GM12864 (cell line): ENCODE measurements at regions not wholly inside any gene's neighbourhood (a gene's known extent, or its start where the extent isn't known, plus 50 kb on each side); places are given as distances from the start of the nearest gene placed in this dataset.

Experiments
- DNase-seq: peaks from one replicate; pipeline ENCODE4 v3.0.0-alpha.2; 2011; ENCODE audit warnings: low read depth
- H3K4me3 ChIP-seq: 2 replicates; pipeline ENCODE4 v1.5.1; 2011; ENCODE audit warnings: mild to moderate bottlenecking, low read depth, low read length, control low read depth
- CTCF ChIP-seq: IDR thresholded peaks from 2 replicates; pipeline ENCODE4 v1.5.1; 2011; ENCODE audit warnings: low read depth, mild to moderate bottlenecking, moderate library complexity, low read length, control low read depth, inconsistent platforms; ENCODE audit errors: missing control alignments

- H3K4me3 ChIP-seq, result no peak overlapping the region
- no peak for DNase-seq
- TF ChIP-seq CTCF, result no peak
Observed at GRCh38 chr3:5638550-5638949, 451.0 kb downstream of the EDEM1 start.

GRCh38 chr3:5644773-5645670 lies 457.5 kb downstream of the EDEM1 start:
- DNase-seq, result no peak
- H3K4me3 ChIP-seq, result no peak overlapping the region
- no peak for TF ChIP-seq CTCF

- no peak for TF ChIP-seq CTCF
- H3K4me3 ChIP-seq, result no peak overlapping the region
- no peak for DNase-seq
Observed at GRCh38 chr3:5645692-5646410, 458.3 kb downstream of the EDEM1 start.

GRCh38 chr3:5650303-5650702 lies 462.8 kb downstream of the EDEM1 start:
- TF ChIP-seq CTCF, result no peak
- no peak overlapping the region for H3K4me3 ChIP-seq
- no peak for DNase-seq

GRCh38 chr3:5651351-5651750 lies 463.8 kb downstream of the EDEM1 start:
- H3K4me3 ChIP-seq, result no peak overlapping the region
- no peak for TF ChIP-seq CTCF
- DNase-seq, result no peak

GRCh38 chr3:5653426-5654143 lies 466.1 kb downstream of the EDEM1 start:
- H3K4me3 ChIP-seq, result no peak overlapping the region
- TF ChIP-seq CTCF, result no peak
- no peak for DNase-seq
